ENCODE measurements at regions not wholly inside any gene's neighbourhood (a gene's known extent, or its start where the extent isn't known, plus 50 kb on each side); places are given as distances from the start of the nearest gene placed in this dataset.

DNA sequence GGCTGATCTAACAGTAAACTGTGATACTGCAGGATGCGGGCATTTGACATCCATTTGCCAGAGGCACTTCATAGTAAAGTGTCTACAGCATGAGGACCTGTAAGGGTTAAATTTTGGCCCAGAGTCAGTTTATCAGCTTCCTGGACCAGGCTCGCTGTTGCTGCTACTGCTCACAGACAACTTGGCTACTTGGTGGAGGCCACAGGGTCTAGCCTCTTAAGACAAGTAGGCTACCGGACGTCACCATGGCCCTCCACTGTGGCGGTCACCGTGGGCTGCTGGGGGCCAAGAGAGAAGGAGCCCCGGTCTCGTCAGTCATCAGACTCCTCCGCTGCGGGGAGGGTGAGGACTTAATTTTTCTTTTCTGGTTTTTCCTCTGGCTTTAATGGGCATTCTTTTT, 117.3 kb upstream of the PZP start:
- no peaks in the 10 kb centered on the region for H4K20me1 ChIP-seq (replicated peaks in 1 of 2; ENCODE audit: control insufficient read depth in 1 of 2, insufficient read depth in 2 of 2, low read length in 2 of 2)
- no peak overlapping the region for H2BK12ac ChIP-seq (ENCODE audit: low read depth, low read length)
- H2BK120ac ChIP-seq (replicated peaks; ENCODE audit: low read depth, low read length), result no peak overlapping the region
- H3K27ac ChIP-seq (ENCODE audit: low read depth, low read length), result no peak overlapping the region
- H3K4ac ChIP-seq (replicated peaks; ENCODE audit: insufficient read length, low read depth, low read length), result no peak overlapping the region
- H3K9me3 ChIP-seq (ENCODE audit: insufficient read depth in 2 of 2, low read depth in 1 of 2, low read length in 1 of 2), result no peaks in the 10 kb centered on the region
- DNase-seq (ENCODE audit: low read depth in 1 of 2, low spot score in 2 of 2) (no peak), FAIRE-seq (no peak)
- H3K36me3 ChIP-seq (ENCODE audit: control insufficient read depth in 2 of 4, insufficient read depth in 4 of 4, low read length in 3 of 4), result peaks cover 0 to 2% (median 0%) of the 10 kb centered on the region in 4 experiments; a peak in 1 of 8 replicates
- H3K4me1 ChIP-seq (replicated peaks in 1 of 4; ENCODE audit: control insufficient read depth in 3 of 4, insufficient read depth in 4 of 4, low read length in 3 of 4), result no peaks in the 10 kb centered on the region
- no peak overlapping the region for H2BK5ac ChIP-seq (ENCODE audit: low read depth, low read length)
- no peak overlapping the region for H3K56ac ChIP-seq (replicated peaks; ENCODE audit: insufficient read length, low read depth, low read length)
- H3K4me2 ChIP-seq (ENCODE audit: insufficient read depth in 1 of 2, low read depth in 2 of 2, low read length in 2 of 2), result no peak overlapping the region
- 94% methylated on average over 10 of the region's 10 CpGs; no CpG with 5 or more reads in 1 of the 2 experiments for WGBS, 2 experiments (ENCODE audit: extremely low coverage in 1 of 2, insufficient coverage in 1 of 2, insufficient read length in 1 of 2, insufficient replicate concordance in 2 of 2, low coverage in 1 of 2, low lambda C conversion rate in 2 of 2, missing lambda C conversion rate in 1 of 2)
- H3K23ac ChIP-seq (ENCODE audit: insufficient read length), result no peak overlapping the region
- H2BK15ac ChIP-seq (ENCODE audit: low read length), result no peak overlapping the region
- H4K91ac ChIP-seq (replicated peaks; ENCODE audit: insufficient read length, low read length), result no peak overlapping the region
- no peak overlapping the region for H3K4me3 ChIP-seq (ENCODE audit: extremely low read depth in 1 of 4, insufficient read depth in 2 of 4, low read depth in 3 of 4, low read length in 4 of 4)
- no peak overlapping the region for H2AK5ac ChIP-seq (ENCODE audit: low read depth, low read length)
- no peak overlapping the region for H2AFZ ChIP-seq (ENCODE audit: low read length)
- ChIA-PET CTCF (ENCODE audit: partially characterized antibody) (interaction anchor here (1.1 to 1.6 kb wide), 3 partner anchors 8 to 26 kb away, joined by 3 read pairs; no protein-coding TSS in a partner anchor), POLR2A (ENCODE audit: partially characterized antibody) (interaction anchor here (1.0 to 1.1 kb wide), 2 partner anchors 15 to 190 kb away, joined by 3 read pairs; no protein-coding TSS in a partner anchor)
- H3K79me1 ChIP-seq (ENCODE audit: low read depth, low read length), result no peaks in the 10 kb centered on the region; the same call in 1 of the 2 replicates
- H3K79me2 ChIP-seq (ENCODE audit: control insufficient read depth in 1 of 2, insufficient read depth in 2 of 2, low read length in 2 of 2), result no peaks in the 10 kb centered on the region
- H3K14ac ChIP-seq (ENCODE audit: insufficient read length), result no peak overlapping the region
- no peak overlapping the region for H4K8ac ChIP-seq (ENCODE audit: extremely low read depth, insufficient read depth, low read length)
- no peak overlapping the region for H2BK20ac ChIP-seq (ENCODE audit: low read length)
- H3K18ac ChIP-seq (ENCODE audit: extremely low read depth, low read length), result no peak overlapping the region
- H3K9ac ChIP-seq (replicated peaks in 1 of 4; ENCODE audit: extremely low read depth in 1 of 4, low read depth in 3 of 4, low read length in 3 of 4), result no peak overlapping the region
- no peak overlapping the region for H4K5ac ChIP-seq (ENCODE audit: insufficient read length, low read depth, low read length)
- H3K27me3 ChIP-seq (replicated peaks in 1 of 4; ENCODE audit: control insufficient read depth in 3 of 4, extremely low read depth in 1 of 4, insufficient read depth in 3 of 4, low read length in 3 of 4), result no peaks in the 10 kb centered on the region
- no peaks in the 10 kb centered on the region for H3K23me2 ChIP-seq (ENCODE audit: low read depth, low read length)
- TF ChIP-seq TAF7 (optimal IDR thresholded peaks at IDR 0.05; ENCODE audit: borderline replicate concordance, low read depth, low read length) (no peak), TEAD4 (IDR thresholded peaks at IDR 0.05; ENCODE audit: low read depth, low read length) (no peak), HDAC2 (IDR thresholded peaks at IDR 0.05; ENCODE audit: borderline replicate concordance in 1 of 2, low read depth in 2 of 2, low read length in 2 of 2) (no peak), KDM4A (IDR thresholded peaks at IDR 0.05; ENCODE audit: low read depth, low read length, severe bottlenecking) (no peak), CREB1 (IDR thresholded peaks at IDR 0.05) (no peak), RAD21 (IDR thresholded peaks at IDR 0.05 in 1 of 2, conservative IDR thresholded peaks at IDR 0.05 in 1 of 2; ENCODE audit: low read depth in 2 of 2, low read length in 2 of 2) (no peak), YY1 (IDR thresholded peaks at IDR 0.05; ENCODE audit: low read depth, low read length) (no peak), NRF1 (IDR thresholded peaks at IDR 0.05; ENCODE audit: low read depth, low read length) (no peak), HDAC6 (IDR thresholded peaks at IDR 0.05; ENCODE audit: low read depth, low read length) (no peak), RNF2 (IDR thresholded peaks at IDR 0.05; ENCODE audit: borderline replicate concordance, low read depth, low read length, missing control alignments, poor library complexity, severe bottlenecking) (no peak), EGR1 (IDR thresholded peaks at IDR 0.05; ENCODE audit: borderline replicate concordance, low read depth, low read length) (no peak), GABPA (IDR thresholded peaks at IDR 0.05; ENCODE audit: borderline replicate concordance, insufficient read depth, low read length) (no peak), BCL11A (IDR thresholded peaks at IDR 0.05; ENCODE audit: low read depth in 2 of 2, low read length in 2 of 2) (no peak), JUND (IDR thresholded peaks at IDR 0.05; ENCODE audit: low read length) (no peak)
